Esophagus mucosa (tissue), 1 donor: ENCODE measurements at regions not wholly inside any gene's neighbourhood (a gene's known extent, or its start where the extent isn't known, plus 50 kb on each side); places are given as distances from the start of the nearest gene placed in this dataset.

ENCODE experiments used
- ATAC-seq: fragments of 200-7000 bp; cut with Tn5 transposase; one replicate; pipeline ENCODE4 v1.9.1; 2020
- donor health status: DM: yes; HTN: yes; CAD: no.

GRCh38 chr15:29914511-29914926 lies 92.3 kb upstream of the TJP1 start:
- ATAC-seq: no peak

- no peak for ATAC-seq
These were observed 91.4 kb upstream of the TJP1 start for GRCh38 chr15:29913528-29914135.

GRCh38 chr15:29911705-29912104 lies 89.4 kb upstream of the TJP1 start:
- no peak for ATAC-seq

GRCh38 chr15:29910068-29910467 lies 87.8 kb upstream of the TJP1 start:
- no peak for ATAC-seq

GRCh38 chr15:29904757-29905417 lies 82.6 kb upstream of the TJP1 start:
- no peak for ATAC-seq

GRCh38 chr15:29903785-29904464 lies 81.7 kb upstream of the TJP1 start:
- ATAC-seq: no peak

- no peak for ATAC-seq
These were observed 80.8 kb upstream of the TJP1 start for GRCh38 chr15:29903028-29903427.

- ATAC-seq: no peak
These were observed 78.2 kb upstream of the TJP1 start for GRCh38 chr15:29900237-29901189.

GRCh38 chr15:29896062-29896461 lies 73.8 kb upstream of the TJP1 start:
- no peak for ATAC-seq

GRCh38 chr15:29891096-29891457 lies 68.8 kb upstream of the TJP1 start:
- ATAC-seq: no peak

- no peak for ATAC-seq
These were observed 68.2 kb upstream of the TJP1 start for GRCh38 chr15:29890336-29891095.

GRCh38 chr15:29889542-29890329 lies 67.5 kb upstream of the TJP1 start:
- ATAC-seq: no peak

GRCh38 chr15:29888646-29889045 lies 66.4 kb upstream of the TJP1 start:
- no peak for ATAC-seq

- ATAC-seq: no peak
These were observed 65.5 kb upstream of the TJP1 start for GRCh38 chr15:29887721-29888120.

- ATAC-seq: no peak
These were observed 62.9 kb upstream of the TJP1 start for GRCh38 chr15:29885183-29885582.

- no peak for ATAC-seq
These were observed 60.9 kb upstream of the TJP1 start for GRCh38 chr15:29883126-29883525.

- ATAC-seq: no peak
These were observed 58.6 kb upstream of the TJP1 start for GRCh38 chr15:29880886-29881285.

GRCh38 chr15:29880341-29880740 lies 58.1 kb upstream of the TJP1 start:
- ATAC-seq: no peak

- ATAC-seq: no peak
These were observed 52.7 kb upstream of the TJP1 start for GRCh38 chr15:29874977-29875376.

- ATAC-seq: no peak
These were observed 51.7 kb upstream of the TJP1 start for GRCh38 chr15:29873947-29874411.

GRCh38 chr15:29873264-29873663 lies 51.0 kb upstream of the TJP1 start:
- no peak for ATAC-seq
